Fibroblast of peridontal ligament (primary cell): ENCODE measurements at regions not wholly inside any gene's neighbourhood (a gene's known extent, or its start where the extent isn't known, plus 50 kb on each side); places are given as distances from the start of the nearest gene placed in this dataset.
"Not testable (repeated sequence)": the region's sequence is repeated elsewhere in the genome, so short reads cannot be mapped to it uniquely, and the experiment has no call there.

Experiments used
- DNase-seq: peaks from one replicate; pipeline ENCODE4 v3.0.0-alpha.2; 2010; ENCODE audit errors: extremely low read depth

- DNase-seq: no peak
Measured at GRCh38 chr2:129181433-129181832, 798.0 kb upstream of the RAB6C start.

- DNase-seq: no peak
Measured at GRCh38 chr2:129181963-129182362, 797.5 kb upstream of the RAB6C start.

- no peak for DNase-seq
Measured at GRCh38 chr2:129187343-129187742, 792.1 kb upstream of the RAB6C start.

- no peak for DNase-seq
Measured at GRCh38 chr2:129188451-129188850, 791.0 kb upstream of the RAB6C start.

GRCh38 chr2:129189617-129190319 is 789.7 kb upstream of the RAB6C start:
- no peak for DNase-seq

- no peak for DNase-seq
Measured at GRCh38 chr2:129190494-129190893, 789.0 kb upstream of the RAB6C start.

GRCh38 chr2:129191530-129191929 is 787.9 kb upstream of the RAB6C start:
- DNase-seq: no peak

- DNase-seq: no peak
Measured at GRCh38 chr2:129192117-129192516, 787.3 kb upstream of the RAB6C start.

- DNase-seq: no peak
Measured at GRCh38 chr2:129192841-129193253, 786.6 kb upstream of the RAB6C start.

GRCh38 chr2:129193961-129194360 is 785.5 kb upstream of the RAB6C start:
- DNase-seq: no peak

GRCh38 chr2:129199501-129199900 is 780.0 kb upstream of the RAB6C start:
- DNase-seq: no peak

GRCh38 chr2:129201696-129202095 is 777.8 kb upstream of the RAB6C start:
- DNase-seq: no peak

- no peak for DNase-seq
Measured at GRCh38 chr2:129203331-129203730, 776.1 kb upstream of the RAB6C start.

- DNase-seq: not testable (repeated sequence)
Measured at GRCh38 chr2:129204581-129204980, 774.9 kb upstream of the RAB6C start.

GRCh38 chr2:129205176-129205575 is 774.3 kb upstream of the RAB6C start:
- DNase-seq: no peak

GRCh38 chr2:129205766-129206165 is 773.7 kb upstream of the RAB6C start:
- DNase-seq: no peak

- no peak for DNase-seq
Measured at GRCh38 chr2:129212299-129212958, 767.0 kb upstream of the RAB6C start.

GRCh38 chr2:129224022-129224421 is 755.4 kb upstream of the RAB6C start:
- no peak for DNase-seq

GRCh38 chr2:129224486-129224885 is 755.0 kb upstream of the RAB6C start:
- DNase-seq: no peak

GRCh38 chr2:129229196-129229595 is 750.3 kb upstream of the RAB6C start:
- no peak for DNase-seq

- DNase-seq: no peak
Measured at GRCh38 chr2:129229830-129230441, 749.5 kb upstream of the RAB6C start.

- no peak for DNase-seq
Measured at GRCh38 chr2:129231924-129232323, 747.5 kb upstream of the RAB6C start.

GRCh38 chr2:129233166-129233565 is 746.3 kb upstream of the RAB6C start:
- DNase-seq: no peak
